HepG2 (cell line): ENCODE measurements at regions not wholly inside any gene's neighbourhood (a gene's known extent, or its start where the extent isn't known, plus 50 kb on each side); places are given as distances from the start of the nearest gene placed in this dataset.

Experiments used
- ATAC-seq: fragments of 200-7000 bp; cut with Tn5 transposase; 3 replicates; pipeline ENCODE4 v1.9.1; 2020; ENCODE audit warnings: mild to moderate bottlenecking, moderate library complexity
- BruUV-seq: library from RNA; stranded (reverse); fragments of 400-500 nt; replicated peaks from 2 replicates; lab custom pipeline; 2021; lab: Mats Ljungman, UMichigan
- CTCF ChIA-PET: fragments of 300-600 bp; formaldehyde crosslinking; extraction: SDS; loops from one replicate; lab custom pipeline; 2021; ENCODE audit warnings: low total read pairs, inconsistent platforms, low intra/inter-chr PET ratio; lab: Yijun Ruan, JAX
- POLR2A ChIA-PET: fragments of 350-600 bp; sonication (Branson Sonifier 250); formaldehyde crosslinking; loops from one replicate; lab custom pipeline; 2020; ENCODE audit warnings: antibody characterized with exemption, inconsistent platforms; lab: Yijun Ruan, JAX
- DNase-seq: peaks from one replicate; pipeline ENCODE4 v3.0.0-alpha.2; 2015; ENCODE audit warnings: low spot score
- FAIRE-seq: peaks from 3 replicates; lab custom pipeline; 2011; peaks lifted over from hg19 to GRCh38; lab: Jason Lieb, UNC
- H2AFZ ChIP-seq: one replicate; pipeline ENCODE4 v1.6.1; 2011; ENCODE audit warnings: low read length, inconsistent platforms
- H3K27ac ChIP-seq: fragments of 300-600 bp; 3 replicates; pipeline ENCODE4 v1.8.0; 2011; ENCODE audit warnings: mixed run types, mild to moderate bottlenecking, mixed read lengths, low read length, inconsistent platforms; ENCODE audit not compliant: insufficient read depth; ENCODE audit errors: extremely low read length
- H3K27me3 ChIP-seq, 2 experiments: fragments of 200-600 bp in 1 of 2; 2 replicates in 1 of 2; 3 replicates in 1 of 2; pipeline versions ENCODE4 v1.6.0 to v1.8.0; 2011; ENCODE audit warnings: low read length in 2 of 2, mild to moderate bottlenecking in 2 of 2, moderate library complexity in 2 of 2, inconsistent platforms in 1 of 2; ENCODE audit not compliant: insufficient read depth in 2 of 2, control insufficient read depth in 1 of 2
- H3K36me3 ChIP-seq, 2 experiments: fragments of 200-600 bp in 1 of 2; replicated peaks in 1 of 2; 2 replicates in 1 of 2; 3 replicates in 1 of 2; pipeline versions ENCODE4 v1.5.1 to v1.8.0; 2011; ENCODE audit warnings: low read length in 2 of 2, inconsistent platforms in 1 of 2; ENCODE audit not compliant: insufficient read depth in 2 of 2, control insufficient read depth in 1 of 2
- H3K4me1 ChIP-seq: 2 replicates; pipeline ENCODE4 v1.5.1; 2012; ENCODE audit warnings: low read length, inconsistent platforms; ENCODE audit not compliant: insufficient read depth
- H3K4me2 ChIP-seq: 2 replicates; pipeline ENCODE4 v1.6.0; 2011; ENCODE audit warnings: low read depth, low read length, inconsistent platforms
- H3K4me3 ChIP-seq, 3 experiments: fragments of 200-600 bp in 1 of 3; sonication (generic), shearing (Covaris generic) in 1 of 3; replicated peaks in 1 of 3; 2 replicates each; pipeline ENCODE4 v1.5.1; 2011 to 2016; ENCODE audit warnings: low read length in 3 of 3, inconsistent platforms in 2 of 3, low read depth in 2 of 3, mild to moderate bottlenecking in 2 of 3, control low read depth in 1 of 3, mixed read lengths in 1 of 3; ENCODE audit not compliant: insufficient read depth in 1 of 3
- H3K79me2 ChIP-seq: one replicate; pipeline ENCODE4 v1.6.1; 2011; ENCODE audit warnings: low read length, inconsistent platforms; ENCODE audit not compliant: insufficient read depth
- H3K9ac ChIP-seq: 2 replicates; pipeline ENCODE4 v1.6.0; 2011; ENCODE audit warnings: mild to moderate bottlenecking, low read depth, low read length, inconsistent platforms; ENCODE audit not compliant: insufficient read depth
- H3K9me3 ChIP-seq: 2 replicates; pipeline ENCODE4 v1.5.1; 2012; ENCODE audit warnings: mild to moderate bottlenecking, low read length
- H4K20me1 ChIP-seq: 2 replicates; pipeline ENCODE4 v1.6.0; 2011; ENCODE audit warnings: inconsistent platforms, mild to moderate bottlenecking, low read length, moderate library complexity; ENCODE audit not compliant: insufficient read depth
- FOXP1 ChIP-seq, 2 experiments: fragments of 450-650 bp in 1 of 2; IDR thresholded peaks; 2 replicates each; pipeline ENCODE4 v1.6.1; 2017 to 2018; ENCODE audit warnings: antibody characterized with exemption in 1 of 2
- GTF3A ChIP-seq: sonication (generic); formaldehyde crosslinking; conservative IDR thresholded peaks from 2 replicates; pipeline ENCODE4 v1.4.0; 2020; ENCODE audit warnings: mild to moderate bottlenecking, missing genetic modification reagents
- HNF4A ChIP-seq: sonication (generic); formaldehyde crosslinking; IDR thresholded peaks from 2 replicates; pipeline ENCODE4 v1.4.0; 2020; ENCODE audit warnings: missing genetic modification reagents
- HOXA3 ChIP-seq: sonication (generic); formaldehyde crosslinking; IDR thresholded peaks from 2 replicates; pipeline ENCODE4 v1.5.0; 2020; ENCODE audit warnings: missing genetic modification reagents
- KMT2A ChIP-seq: sonication (generic); formaldehyde crosslinking; IDR thresholded peaks from 2 replicates; pipeline ENCODE4 v1.4.0; 2020; ENCODE audit warnings: missing genetic modification reagents
- MAFF ChIP-seq: IDR thresholded peaks from 2 replicates; pipeline ENCODE4 v1.6.1; 2011; ENCODE audit warnings: low read depth, low read length, improper control_type of control experiment
- MAFK ChIP-seq, 2 experiments: IDR thresholded peaks in 1 of 2; conservative IDR thresholded peaks in 1 of 2; 2 replicates each; pipeline ENCODE4 v1.6.1; 2011; ENCODE audit warnings: improper control_type of control experiment in 2 of 2, low read length in 2 of 2
- MED1 ChIP-seq: sonication (generic); formaldehyde crosslinking; IDR thresholded peaks from 2 replicates; pipeline ENCODE4 v1.4.0; 2020; ENCODE audit warnings: missing genetic modification reagents
- NCOR1 ChIP-seq: fragments of 200-600 bp; sonication (generic); IDR thresholded peaks from 2 replicates; pipeline ENCODE4 v1.7.0; 2017; ENCODE audit warnings: antibody characterized with exemption, low read length, borderline replicate concordance
- PHF21A ChIP-seq: sonication (generic); formaldehyde crosslinking; IDR thresholded peaks from 2 replicates; pipeline ENCODE4 v1.5.0; 2020; ENCODE audit warnings: mild to moderate bottlenecking, missing genetic modification reagents
- ZBTB1 ChIP-seq: sonication (generic); formaldehyde crosslinking; IDR thresholded peaks from 2 replicates; pipeline ENCODE4 v1.4.0; 2020; ENCODE audit warnings: missing genetic modification reagents, borderline replicate concordance
- ZBTB7B ChIP-seq: sonication (generic); formaldehyde crosslinking; IDR thresholded peaks from 2 replicates; pipeline ENCODE4 v1.4.0; 2020; ENCODE audit warnings: missing genetic modification reagents
- ZFP41 ChIP-seq: sonication (generic); formaldehyde crosslinking; IDR thresholded peaks from 2 replicates; pipeline ENCODE4 v1.4.0; 2020; ENCODE audit warnings: mild to moderate bottlenecking, missing genetic modification reagents, borderline replicate concordance
- ZIK1 ChIP-seq: sonication (generic); formaldehyde crosslinking; IDR thresholded peaks from 2 replicates; pipeline ENCODE4 v1.5.0; 2020; ENCODE audit warnings: mild to moderate bottlenecking, low read depth, missing genetic modification reagents, borderline replicate concordance
- ZNF326 ChIP-seq: sonication (generic); formaldehyde crosslinking; IDR thresholded peaks from 2 replicates; pipeline ENCODE4 v1.4.0; 2020; ENCODE audit warnings: missing genetic modification reagents, borderline replicate concordance
- ZNF567 ChIP-seq: sonication (generic); formaldehyde crosslinking; IDR thresholded peaks from 2 replicates; pipeline ENCODE4 v1.8.1; 2023; ENCODE audit warnings: mild to moderate bottlenecking, missing genetic modification reagents, borderline replicate concordance
- ZNF768 ChIP-seq: sonication (generic); formaldehyde crosslinking; IDR thresholded peaks from 2 replicates; pipeline ENCODE4 v1.4.0; 2020; ENCODE audit warnings: missing genetic modification reagents
- WGBS: methylation state at CpG from one replicate; pipeline ENCODE4 v1.1.6; 2017; ENCODE audit warnings: low lambda C conversion rate; 5-methylcytosine and 5-hydroxymethylcytosine counted together
- in situ Hi-C: cut with HindIII; loops from 2 replicates; pipeline ENCODE4 v1.10.0; 2017; ENCODE audit warnings: low pct_unique_long_range_greater_than_20kb; ENCODE audit not compliant: extremely low pct_ligation_motif_present
- intact Hi-C: fragments of 100-400 bp; cut with micrococcal nuclease; formaldehyde crosslinking; loops from one replicate; pipeline ENCODE4 v1.10.0; 2022; ENCODE audit not compliant: unreplicated experiment
- TF ChIP-seq, protein P1 (sequence below): IDR thresholded peaks from 2 replicates; pipeline ENCODE4 v1.6.1; 2016; ENCODE audit warnings: mild to moderate bottlenecking, missing biosample characterization, missing genetic modification reagents
- TF ChIP-seq, protein P2 (sequence below): IDR thresholded peaks from 2 replicates; pipeline ENCODE4 v1.6.1; 2016; ENCODE audit warnings: control low read depth

DNA sequence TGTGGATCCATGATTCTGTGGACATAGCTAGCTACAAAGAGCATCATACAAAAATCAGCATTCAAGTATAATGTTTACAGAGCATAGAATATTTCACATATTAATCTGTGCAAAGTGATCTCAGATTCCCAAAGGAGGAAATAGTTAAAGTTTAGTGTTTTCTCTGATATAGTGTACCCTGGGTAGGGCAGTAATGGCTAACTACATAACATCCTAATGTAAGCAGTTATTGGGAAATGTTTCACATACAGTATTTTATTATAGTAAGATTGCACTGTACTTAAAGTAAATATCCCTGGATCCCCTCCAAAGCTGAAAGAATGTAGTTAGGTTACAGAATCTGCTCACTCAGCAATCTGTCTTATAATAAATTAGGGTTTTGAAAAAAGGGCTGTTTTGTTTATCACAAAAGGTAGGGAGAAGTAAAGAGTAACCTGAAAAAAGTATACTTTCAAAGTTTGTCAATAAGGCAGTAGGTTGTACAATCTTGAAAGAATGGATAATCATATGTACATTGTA, 52.5 kb upstream of the SMARCA2 start (continued):
- TF ChIP-seq MAFK (conservative IDR thresholded peaks at IDR 0.05 in 1 of 2, IDR thresholded peaks at IDR 0.05 in 1 of 2; ENCODE audit: low read length in 2 of 2) (peak; percentile 63 to 86), ZBTB1 (CRISPR knock-in tag) (no peak), ZNF768 (CRISPR knock-in tag) (no peak), MAFF (peak; percentile 67), FOXP1 (IDR thresholded peaks at IDR 0.05) (no peak), FOXP1 (CRISPR knock-in tag; IDR thresholded peaks at IDR 0.05) (no peak)

DNA sequence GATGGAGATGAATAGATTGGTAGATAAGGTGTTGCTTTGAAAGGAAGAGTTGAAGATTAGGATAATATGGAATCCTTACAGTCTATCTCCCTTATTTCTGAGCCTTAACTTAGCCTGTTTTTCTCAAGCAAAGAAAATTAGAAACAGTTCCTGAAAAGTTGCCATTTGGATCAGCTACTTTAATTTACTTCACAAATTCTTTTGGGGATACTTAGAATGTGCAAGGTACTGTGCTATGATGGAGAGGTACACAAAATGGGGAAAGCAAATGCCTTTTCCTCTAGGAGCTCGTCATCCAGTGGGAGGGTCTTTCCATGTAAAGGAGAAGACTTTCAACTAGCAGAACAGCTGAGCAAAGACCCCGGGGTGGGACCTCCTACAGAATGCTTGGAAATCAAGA, 51.1 kb upstream of the SMARCA2 start:
- Histone ChIP-seq H3K4me1 (no peaks in the 10 kb centered on the region), H3K9me3 (no peaks in the 10 kb centered on the region), H3K27ac (no peak overlapping the region), H4K20me1 (no peaks in the 10 kb centered on the region), H2AFZ (no peak overlapping the region), H3K27me3 (no peaks in the 10 kb centered on the region; a peak in 1 of 5 replicates), H3K9ac (no peak overlapping the region), H3K4me3 (no peak overlapping the region), H3K36me3 (no peaks in the 10 kb centered on the region), H3K79me2 (no peaks in the 10 kb centered on the region), H3K4me2 (no peak overlapping the region)
- no peak for DNase-seq
- in situ Hi-C loops, result no loop called here
- intact Hi-C loops, result no loop called here
- ChIA-PET POLR2A (no interaction called here), CTCF (no interaction called here)
- no peak for FAIRE-seq
- 2% methylated on average over 2 of the region's 2 CpGs for WGBS
- TF ChIP-seq HNF4A, result no peak
- no peak for TF ChIP-seq PHF21A
- TF ChIP-seq, protein P1, sequence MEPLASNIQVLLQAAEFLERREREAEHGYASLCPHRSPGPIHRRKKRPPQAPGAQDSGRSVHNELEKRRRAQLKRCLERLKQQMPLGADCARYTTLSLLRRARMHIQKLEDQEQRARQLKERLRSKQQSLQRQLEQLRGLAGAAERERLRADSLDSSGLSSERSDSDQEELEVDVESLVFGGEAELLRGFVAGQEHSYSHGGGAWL (CRISPR knock-in tag), result no peak
- TF ChIP-seq NCOR1, result no peak
- no peak for TF ChIP-seq ZBTB7B (CRISPR knock-in tag)
- no peak for TF ChIP-seq KMT2A
- no peak for TF ChIP-seq ZNF326
- TF ChIP-seq ZIK1 (CRISPR knock-in tag), result no peak
- no peak for TF ChIP-seq MED1
- TF ChIP-seq HOXA3 (CRISPR knock-in tag), result no peak
- TF ChIP-seq, protein P2, sequence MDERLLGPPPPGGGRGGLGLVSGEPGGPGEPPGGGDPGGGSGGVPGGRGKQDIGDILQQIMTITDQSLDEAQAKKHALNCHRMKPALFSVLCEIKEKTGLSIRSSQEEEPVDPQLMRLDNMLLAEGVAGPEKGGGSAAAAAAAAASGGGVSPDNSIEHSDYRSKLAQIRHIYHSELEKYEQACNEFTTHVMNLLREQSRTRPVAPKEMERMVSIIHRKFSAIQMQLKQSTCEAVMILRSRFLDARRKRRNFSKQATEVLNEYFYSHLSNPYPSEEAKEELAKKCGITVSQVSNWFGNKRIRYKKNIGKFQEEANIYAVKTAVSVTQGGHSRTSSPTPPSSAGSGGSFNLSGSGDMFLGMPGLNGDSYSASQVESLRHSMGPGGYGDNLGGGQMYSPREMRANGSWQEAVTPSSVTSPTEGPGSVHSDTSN (CRISPR knock-in tag), result no peak
- TF ChIP-seq ZNF567, result no peak
- TF ChIP-seq GTF3A, result no peak
- no peak for TF ChIP-seq ZFP41 (CRISPR knock-in tag)
- TF ChIP-seq, all 625 proteins: peak for 0
- no TSS peak for BruUV-seq
- no peak for ATAC-seq
